Neural crest cell (in vitro differentiated cells): ENCODE measurements at regions not wholly inside any gene's neighbourhood (a gene's known extent, or its start where the extent isn't known, plus 50 kb on each side); places are given as distances from the start of the nearest gene placed in this dataset.

Source experiments
- DNase-seq: peaks from one replicate; pipeline ENCODE4 v3.0.0; 2021; ENCODE audit warnings: low read depth, mixed read lengths, low spot score
- H3K27ac Mint-ChIP-seq: one replicate; pipeline ENCODE4 v1.8.0; 2021; ENCODE audit warnings: mild to moderate bottlenecking, mixed read lengths; ENCODE audit not compliant: unreplicated experiment
- H3K27me3 Mint-ChIP-seq: 2 replicates; pipeline ENCODE4 v1.8.0; 2021; ENCODE audit warnings: low read depth, mild to moderate bottlenecking, mixed read lengths
- H3K36me3 Mint-ChIP-seq: 2 replicates; pipeline ENCODE4 v1.8.0; 2021; ENCODE audit warnings: low read depth, mild to moderate bottlenecking, mixed read lengths
- H3K4me1 Mint-ChIP-seq: 2 replicates; pipeline ENCODE4 v1.8.0; 2021; ENCODE audit warnings: mixed read lengths
- H3K4me3 Mint-ChIP-seq: one replicate; pipeline ENCODE4 v1.8.0; 2021; ENCODE audit warnings: mild to moderate bottlenecking, mixed read lengths
- H3K9me3 Mint-ChIP-seq: 2 replicates; pipeline ENCODE4 v1.8.0; 2021; ENCODE audit warnings: mixed read lengths
- CTCF ChIP-seq: fragments of 200-600 bp; sonication (generic); conservative IDR thresholded peaks from 2 replicates; pipeline ENCODE4 v1.5.0; 2021; ENCODE audit warnings: antibody characterized with exemption, mild to moderate bottlenecking

GRCh38 chr5:27619982-27620381 lies 581.6 kb upstream of the CDH9 start:
- H3K36me3 Mint-ChIP-seq = no peaks in the 10 kb centered on the region
- no peak for DNase-seq
- no peak overlapping the region for H3K4me3 Mint-ChIP-seq
- no peaks in the 10 kb centered on the region for H3K4me1 Mint-ChIP-seq
- H3K27me3 Mint-ChIP-seq = no peaks in the 10 kb centered on the region
- H3K27ac Mint-ChIP-seq = no peak overlapping the region
- H3K9me3 Mint-ChIP-seq = peaks cover 6% of the 10 kb centered on the region
- no peak for TF ChIP-seq CTCF

- TF ChIP-seq CTCF = no peak
- Mint-ChIP-seq H3K27ac (no peak overlapping the region), H3K36me3 (no peaks in the 10 kb centered on the region), H3K4me1 (no peaks in the 10 kb centered on the region), H3K9me3 (peaks cover 2% of the 10 kb centered on the region), H3K4me3 (no peak overlapping the region), H3K27me3 (no peaks in the 10 kb centered on the region)
- no peak for DNase-seq
Measured at GRCh38 chr5:27612161-27612560, 573.8 kb upstream of the CDH9 start.

GRCh38 chr5:27608992-27609391 lies 570.6 kb upstream of the CDH9 start:
- H3K27me3 Mint-ChIP-seq = no peaks in the 10 kb centered on the region
- no peaks in the 10 kb centered on the region for H3K36me3 Mint-ChIP-seq
- no peak for DNase-seq
- no peaks in the 10 kb centered on the region for H3K4me1 Mint-ChIP-seq
- TF ChIP-seq CTCF = no peak
- H3K4me3 Mint-ChIP-seq = no peak overlapping the region
- H3K9me3 Mint-ChIP-seq = peaks cover 2% of the 10 kb centered on the region
- no peak overlapping the region for H3K27ac Mint-ChIP-seq

GRCh38 chr5:27598576-27598975 lies 560.2 kb upstream of the CDH9 start:
- Mint-ChIP-seq H3K4me3 (no peak overlapping the region), H3K36me3 (no peaks in the 10 kb centered on the region), H3K27ac (no peak overlapping the region), H3K27me3 (no peaks in the 10 kb centered on the region), H3K4me1 (no peaks in the 10 kb centered on the region), H3K9me3 (peaks cover 6% of the 10 kb centered on the region)
- no peak for DNase-seq
- no peak for TF ChIP-seq CTCF

GRCh38 chr5:27594141-27594540 lies 555.8 kb upstream of the CDH9 start:
- no peak overlapping the region for H3K4me3 Mint-ChIP-seq
- no peak for TF ChIP-seq CTCF
- H3K27ac Mint-ChIP-seq = no peak overlapping the region

GRCh38 chr5:27592231-27592630 lies 553.8 kb upstream of the CDH9 start:
- Mint-ChIP-seq H3K27ac (no peak overlapping the region), H3K4me1 (no peaks in the 10 kb centered on the region), H3K4me3 (no peak overlapping the region), H3K36me3 (no peaks in the 10 kb centered on the region), H3K9me3 (peaks cover 8% of the 10 kb centered on the region), H3K27me3 (no peaks in the 10 kb centered on the region)
- no peak for DNase-seq
- no peak for TF ChIP-seq CTCF

More at GRCh38 chr5:27594141-27594540, 555.8 kb upstream of the CDH9 start:
- DNase-seq = no peak
- H3K9me3 Mint-ChIP-seq = peaks cover 6% of the 10 kb centered on the region
- H3K27me3 Mint-ChIP-seq = no peaks in the 10 kb centered on the region
- H3K4me1 Mint-ChIP-seq = no peaks in the 10 kb centered on the region
- no peaks in the 10 kb centered on the region for H3K36me3 Mint-ChIP-seq
